ENCODE measurements at regions not wholly inside any gene's neighbourhood (a gene's known extent, or its start where the extent isn't known, plus 50 kb on each side); places are given as distances from the start of the nearest gene placed in this dataset.
"Not testable (repeated sequence)": the region's sequence is repeated elsewhere in the genome, so short reads cannot be mapped to it uniquely, and the experiment has no call there.

DNA sequence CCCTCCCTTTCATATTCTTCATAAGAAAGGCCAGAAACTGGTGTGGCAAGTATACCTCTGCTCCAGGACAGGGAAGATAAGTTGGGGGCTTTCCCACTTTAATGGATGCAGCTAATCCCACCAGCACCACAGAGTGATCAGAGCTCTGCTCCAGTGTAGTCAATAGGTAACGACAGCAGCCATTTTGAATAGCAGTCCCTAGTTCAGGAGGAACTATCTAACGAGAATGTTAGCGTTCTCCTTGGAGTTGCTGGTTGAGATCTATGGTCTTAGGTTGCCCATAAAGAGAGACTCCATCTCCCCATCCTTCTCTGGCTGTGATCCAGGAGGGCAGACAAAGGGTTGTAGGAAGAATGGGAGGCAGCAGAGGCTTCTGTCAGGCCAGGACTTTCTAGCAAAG, 64.0 kb upstream of the CCDC90B start:
- no peak overlapping the region for H2AFZ ChIP-seq (ENCODE audit: low read depth, low read length)
- H3K36me3 ChIP-seq (ENCODE audit: insufficient read depth, low read length) = no peaks in the 10 kb centered on the region
- H3K4me1 ChIP-seq (ENCODE audit: insufficient read depth, low read length) = peaks cover 26% of the 10 kb centered on the region
- H3K27me3 ChIP-seq (ENCODE audit: insufficient read depth, low read length) = no peaks in the 10 kb centered on the region
- peaks cover 2% of the 10 kb centered on the region for H3K9me3 ChIP-seq (ENCODE audit: low read length)
- H3K4me3 ChIP-seq (ENCODE audit: low read length) = no peak overlapping the region

- H2AFZ ChIP-seq (ENCODE audit: low read depth, low read length) = no peak overlapping the region
- H3K9me3 ChIP-seq (ENCODE audit: low read length) = peaks cover 2% of the 10 kb centered on the region
- peaks cover 18% of the 10 kb centered on the region for H3K4me1 ChIP-seq (ENCODE audit: insufficient read depth, low read length)
- H3K4me3 ChIP-seq (ENCODE audit: low read length) = no peak overlapping the region
- H3K36me3 ChIP-seq (ENCODE audit: insufficient read depth, low read length) = no peaks in the 10 kb centered on the region
- H3K27me3 ChIP-seq (ENCODE audit: insufficient read depth, low read length) = no peaks in the 10 kb centered on the region
These were observed 63.1 kb upstream of the CCDC90B start for GRCh38 chr11:83349296-83349695.

GRCh38 chr11:83346706-83347105, 60.5 kb upstream of the CCDC90B start:
- peaks cover 18% of the 10 kb centered on the region for H3K4me1 ChIP-seq (ENCODE audit: insufficient read depth, low read length)
- not testable (repeated sequence) for H3K36me3 ChIP-seq (ENCODE audit: insufficient read depth, low read length); H2AFZ ChIP-seq (ENCODE audit: low read depth, low read length); H3K4me3 ChIP-seq (ENCODE audit: low read length); H3K9me3 ChIP-seq (ENCODE audit: low read length); H3K27me3 ChIP-seq (ENCODE audit: insufficient read depth, low read length)

DNA sequence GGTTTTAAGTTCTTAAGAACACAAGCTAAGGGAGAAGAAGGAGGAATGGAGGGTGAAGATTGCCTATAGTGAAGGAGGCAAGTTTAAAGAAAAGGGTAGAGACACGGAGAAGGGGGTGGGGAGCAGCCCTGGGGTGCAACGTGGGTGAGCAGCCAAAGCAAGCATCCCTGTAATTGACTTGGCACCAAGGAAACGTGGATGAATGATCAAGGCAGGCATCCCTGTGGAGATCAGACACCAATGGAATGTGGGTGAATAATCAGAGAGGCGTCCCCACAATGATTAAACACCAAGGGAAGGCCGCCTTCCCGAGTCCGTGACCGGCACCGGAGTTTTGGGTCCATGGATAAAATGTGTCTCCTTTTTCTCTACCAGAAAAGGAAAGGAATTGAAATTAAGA, 58.4 kb upstream of the CCDC90B start:
- H3K4me1 ChIP-seq (ENCODE audit: insufficient read depth, low read length) = peaks cover 18% of the 10 kb centered on the region
- H3K27me3 ChIP-seq (ENCODE audit: insufficient read depth, low read length); H3K4me3 ChIP-seq (ENCODE audit: low read length); H2AFZ ChIP-seq (ENCODE audit: low read depth, low read length); H3K9me3 ChIP-seq (ENCODE audit: low read length); H3K36me3 ChIP-seq (ENCODE audit: insufficient read depth, low read length): not testable (repeated sequence)

DNA sequence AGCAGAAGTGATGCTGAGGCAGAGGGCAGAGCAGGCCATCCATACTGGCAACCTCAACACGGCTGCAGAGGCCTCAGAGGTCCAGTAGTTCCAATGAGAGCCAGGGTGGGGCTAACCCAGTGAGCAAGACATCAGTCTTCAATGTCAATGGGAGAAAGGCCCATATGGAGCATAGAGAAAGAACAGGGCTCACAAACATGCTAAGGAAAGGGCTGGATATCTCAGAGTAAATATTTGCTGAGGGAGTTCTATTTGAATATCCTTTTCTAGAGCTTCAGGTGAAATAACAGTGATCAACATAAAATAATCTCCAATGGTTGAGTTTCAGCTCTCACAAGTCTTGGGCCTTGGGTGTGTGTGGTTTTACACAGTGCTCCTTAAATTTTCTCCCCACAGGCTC, 50.8 kb upstream of the CCDC90B start:
- H2AFZ ChIP-seq (ENCODE audit: low read depth, low read length) = no peak overlapping the region
- no peaks in the 10 kb centered on the region for H3K27me3 ChIP-seq (ENCODE audit: insufficient read depth, low read length)
- no peak overlapping the region for H3K4me3 ChIP-seq (ENCODE audit: low read length)
- no peaks in the 10 kb centered on the region for H3K36me3 ChIP-seq (ENCODE audit: insufficient read depth, low read length)
- no peaks in the 10 kb centered on the region for H3K4me1 ChIP-seq (ENCODE audit: insufficient read depth, low read length)
- H3K9me3 ChIP-seq (ENCODE audit: low read length) = no peaks in the 10 kb centered on the region

Data from neuron (in vitro differentiated cells).